Thyroid gland (tissue), 4 donors: ENCODE measurements at regions not wholly inside any gene's neighbourhood (a gene's known extent, or its start where the extent isn't known, plus 50 kb on each side); places are given as distances from the start of the nearest gene placed in this dataset.

Experiments
- CTCF ChIP-seq, 6 experiments: fragments of 200-600 bp in 3 of 6; fragments of 450-650 bp in 3 of 6; sonication (generic) in 3 of 6; IDR thresholded peaks; one replicate each; pipeline ENCODE4 v1.5.1; 2016 to 2019; ENCODE audit warnings: antibody characterized with exemption in 6 of 6, mild to moderate bottlenecking in 2 of 6, inconsistent platforms in 1 of 6, moderate library complexity in 1 of 6
- POLR2A ChIP-seq, 2 donors: fragments of 450-650 bp; IDR thresholded peaks; one replicate each; pipeline ENCODE4 v1.6.1; 2017; ENCODE audit warnings: antibody characterized with exemption in 2 of 2, mild to moderate bottlenecking in 2 of 2, moderate library complexity in 1 of 2

GRCh38 chr4:11973270-11973669, 544.6 kb upstream of the HS3ST1 start:
- TF ChIP-seq CTCF (IDR thresholded peaks at IDR 0.05) (no peak), POLR2A (IDR thresholded peaks at IDR 0.05) (no peak)
